HG03196 (cell line): ENCODE measurements at regions not wholly inside any gene's neighbourhood (a gene's known extent, or its start where the extent isn't known, plus 50 kb on each side); places are given as distances from the start of the nearest gene placed in this dataset.

Experiments used
- ATAC-seq: cut with Tn5 transposase; IDR thresholded peaks from one replicate; pipeline ENCODE4 v1.9.1; 2021; ENCODE audit not compliant: unreplicated experiment

GRCh38 chr9:79001012-79001411, 570.8 kb upstream of the TLE4 start:
- ATAC-seq = no peak

GRCh38 chr9:79003514-79003913, 568.3 kb upstream of the TLE4 start:
- no peak for ATAC-seq

GRCh38 chr9:79004032-79004431, 567.7 kb upstream of the TLE4 start:
- no peak for ATAC-seq

GRCh38 chr9:79006546-79006945, 565.2 kb upstream of the TLE4 start:
- no peak for ATAC-seq

GRCh38 chr9:79007701-79008483, 563.9 kb upstream of the TLE4 start:
- ATAC-seq = peak; percentile 85

- ATAC-seq = no peak
These were observed 562.8 kb upstream of the TLE4 start for GRCh38 chr9:79008916-79009315.

GRCh38 chr9:79011461-79011860, 560.3 kb upstream of the TLE4 start:
- ATAC-seq = no peak

- no peak for ATAC-seq
These were observed 559.2 kb upstream of the TLE4 start for GRCh38 chr9:79012561-79012960.

GRCh38 chr9:79013715-79014610, 557.8 kb upstream of the TLE4 start:
- ATAC-seq = no peak

- no peak for ATAC-seq
These were observed 556.7 kb upstream of the TLE4 start for GRCh38 chr9:79014929-79015699.

- no peak for ATAC-seq
These were observed 555.8 kb upstream of the TLE4 start for GRCh38 chr9:79015951-79016350.

GRCh38 chr9:79020276-79020675, 551.5 kb upstream of the TLE4 start:
- ATAC-seq = no peak

- ATAC-seq = no peak
These were observed 550.7 kb upstream of the TLE4 start for GRCh38 chr9:79021084-79021483.

- ATAC-seq = no peak
These were observed 548.6 kb upstream of the TLE4 start for GRCh38 chr9:79023134-79023580.

GRCh38 chr9:79026316-79026715, 545.4 kb upstream of the TLE4 start:
- ATAC-seq = peak; percentile 80

- no peak for ATAC-seq
These were observed 543.7 kb upstream of the TLE4 start for GRCh38 chr9:79028101-79028500.

- ATAC-seq = no peak
These were observed 537.2 kb upstream of the TLE4 start for GRCh38 chr9:79034583-79034982.

- ATAC-seq = no peak
These were observed 534.4 kb upstream of the TLE4 start for GRCh38 chr9:79037338-79037737.

- no peak for ATAC-seq
These were observed 531.1 kb upstream of the TLE4 start for GRCh38 chr9:79040671-79041070.

GRCh38 chr9:79041266-79041665, 530.5 kb upstream of the TLE4 start:
- ATAC-seq = no peak

- ATAC-seq = no peak
These were observed 527.8 kb upstream of the TLE4 start for GRCh38 chr9:79043916-79044315.
